Brain microvascular endothelial cell (primary cell): ENCODE measurements at regions not wholly inside any gene's neighbourhood (a gene's known extent, or its start where the extent isn't known, plus 50 kb on each side); places are given as distances from the start of the nearest gene placed in this dataset.

Experiments
- DNase-seq: peaks from one replicate; pipeline ENCODE4 v3.0.0-alpha.2; 2020
- H3K27ac ChIP-seq: fragments of 250-450 bp; sonication (Bioruptor Pico); 2 replicates; pipeline ENCODE4 v1.5.1; 2020; ENCODE audit warnings: mild to moderate bottlenecking, moderate library complexity
- H3K27me3 ChIP-seq: fragments of 250-450 bp; sonication (Bioruptor Pico); replicated peaks from 2 replicates; pipeline ENCODE4 v1.5.1; 2020; ENCODE audit warnings: mild to moderate bottlenecking
- H3K36me3 ChIP-seq: fragments of 250-450 bp; sonication (Bioruptor Pico); replicated peaks from 2 replicates; pipeline ENCODE4 v1.5.1; 2020; ENCODE audit warnings: mild to moderate bottlenecking
- H3K4me3 ChIP-seq: 2 replicates; pipeline ENCODE4 v1.5.1; 2011; ENCODE audit warnings: low read depth, mild to moderate bottlenecking, control low read depth, low read length, moderate library complexity
- CTCF ChIP-seq: IDR thresholded peaks from 2 replicates; pipeline ENCODE4 v1.5.1; 2011; ENCODE audit warnings: low read depth, mild to moderate bottlenecking, moderate library complexity, low read length, control low read depth, inconsistent platforms; ENCODE audit errors: missing control alignments
- in situ Hi-C: cut with HindIII; loops from 2 replicates; pipeline ENCODE4 v1.10.0; 2017; ENCODE audit warnings: low sequenced_read_pairs, low pct_ligation_motif_present

- no peak for TF ChIP-seq CTCF
- Histone ChIP-seq H3K27me3 (no peaks in the 10 kb centered on the region), H3K4me3 (no peak overlapping the region), H3K36me3 (no peaks in the 10 kb centered on the region), H3K27ac (no peak overlapping the region)
- in situ Hi-C loops = no loop called here
- no peak for DNase-seq
Observed at GRCh38 chr3:20264900-20265567, 79.0 kb upstream of the SGO1 start.

- Histone ChIP-seq H3K27me3 (no peaks in the 10 kb centered on the region), H3K27ac (no peak overlapping the region), H3K4me3 (no peak overlapping the region), H3K36me3 (no peaks in the 10 kb centered on the region)
- TF ChIP-seq CTCF = no peak
- in situ Hi-C loops = no loop called here
- DNase-seq = no peak
Observed at GRCh38 chr3:20258371-20258770, 72.4 kb upstream of the SGO1 start.

- H3K27ac ChIP-seq = no peak overlapping the region
- H3K27me3 ChIP-seq = no peaks in the 10 kb centered on the region
- H3K36me3 ChIP-seq = no peaks in the 10 kb centered on the region
- no peak for TF ChIP-seq CTCF
- H3K4me3 ChIP-seq = no peak overlapping the region
- no peak for DNase-seq
- in situ Hi-C loops = no loop called here
Observed at GRCh38 chr3:20256144-20256543, 70.1 kb upstream of the SGO1 start.

GRCh38 chr3:20254268-20255117 lies 68.5 kb upstream of the SGO1 start:
- DNase-seq = no peak
- TF ChIP-seq CTCF = no peak
- Histone ChIP-seq H3K27me3 (no peaks in the 10 kb centered on the region), H3K27ac (no peak overlapping the region), H3K4me3 (no peak overlapping the region), H3K36me3 (no peaks in the 10 kb centered on the region)
- in situ Hi-C loops = no loop called here

GRCh38 chr3:20250786-20251185 lies 64.8 kb upstream of the SGO1 start:
- Histone ChIP-seq H3K27ac (no peak overlapping the region), H3K27me3 (no peaks in the 10 kb centered on the region), H3K36me3 (no peaks in the 10 kb centered on the region), H3K4me3 (no peak overlapping the region)
- no peak for TF ChIP-seq CTCF
- DNase-seq = no peak
- in situ Hi-C loops = no loop called here
